Body of pancreas (tissue), 4 donors: ENCODE measurements at regions not wholly inside any gene's neighbourhood (a gene's known extent, or its start where the extent isn't known, plus 50 kb on each side); places are given as distances from the start of the nearest gene placed in this dataset.

Source experiments
- ATAC-seq: fragments of 150-250 bp; one replicate; pipeline ENCODE4 v1.9.1; 2016
- DNase-seq, 4 donors: peaks; one replicate each; pipeline ENCODE4 v3.0.0-alpha.2; 2019
- H3K27ac ChIP-seq, 4 donors: fragments of 200-600 bp; sonication (generic); 1 replicate in 3 of 4; 2 replicates in 1 of 4; pipeline versions ENCODE4 v1.5.1 to v1.6.1; 2016 to 2019; ENCODE audit warnings: mild to moderate bottlenecking in 1 of 4, mixed read lengths in 1 of 4, moderate library complexity in 1 of 4
- H3K27me3 ChIP-seq, 2 donors: fragments of 200-600 bp; sonication (generic); one replicate each; pipeline ENCODE4 v1.6.0; 2016; ENCODE audit warnings: mild to moderate bottlenecking in 1 of 2
- H3K36me3 ChIP-seq, 2 donors: fragments of 200-600 bp; sonication (generic); replicated peaks in 1 of 2; 2 replicates each; pipeline ENCODE4 v1.5.1; 2016; ENCODE audit warnings: low read depth in 2 of 2; ENCODE audit not compliant: insufficient read depth in 1 of 2
- H3K4me1 ChIP-seq: fragments of 200-600 bp; sonication (generic); one replicate; pipeline ENCODE4 v1.6.0; 2016
- H3K4me3 ChIP-seq, 2 donors: fragments of 200-600 bp; sonication (generic); 1 replicate in 1 of 2; 2 replicates in 1 of 2; pipeline ENCODE4 v1.5.1; 2016 to 2019
- H3K9me3 ChIP-seq, 3 donors: fragments of 200-600 bp; sonication (generic); 1 replicate in 2 of 3; 2 replicates in 1 of 3; pipeline ENCODE4 v1.5.1; 2016
- POLR2A ChIP-seq, 3 donors: fragments of 450-650 bp; IDR thresholded peaks; one replicate each; pipeline ENCODE4 v1.6.1; 2016; ENCODE audit warnings: antibody characterized with exemption in 3 of 3, mild to moderate bottlenecking in 2 of 3
- WGBS, 2 donors: methylation state at CpG; one replicate each; pipeline ENCODE4 v1.1.5; 2017; 5-methylcytosine and 5-hydroxymethylcytosine counted together
- intact Hi-C: fragments of 100-400 bp; cut with DNase I; formaldehyde crosslinking; loops from one replicate; pipeline ENCODE4 v1.15.1; 2023
- TF ChIP-seq, protein P1 (sequence below), 7 experiments: fragments of 450-650 bp in 4 of 7; fragments of 200-600 bp in 3 of 7; sonication (generic) in 3 of 7; IDR thresholded peaks; one replicate each; pipeline ENCODE4 v1.5.1; 2016 to 2019; ENCODE audit warnings: antibody characterized with exemption in 7 of 7

GRCh38 chr3:34065901-34066300 is 267.5 kb downstream of the PDCD6IP start:
- WGBS, 2 donors: 37 to 48% methylated on average over 2 of the region's 2 CpGs
- H3K36me3 ChIP-seq: no peaks in the 10 kb centered on the region
- ATAC-seq: no peak
- H3K4me1 ChIP-seq: no peaks in the 10 kb centered on the region
- intact Hi-C loops: no loop called here
- no peak overlapping the region for H3K4me3 ChIP-seq
- TF ChIP-seq, protein P1, sequence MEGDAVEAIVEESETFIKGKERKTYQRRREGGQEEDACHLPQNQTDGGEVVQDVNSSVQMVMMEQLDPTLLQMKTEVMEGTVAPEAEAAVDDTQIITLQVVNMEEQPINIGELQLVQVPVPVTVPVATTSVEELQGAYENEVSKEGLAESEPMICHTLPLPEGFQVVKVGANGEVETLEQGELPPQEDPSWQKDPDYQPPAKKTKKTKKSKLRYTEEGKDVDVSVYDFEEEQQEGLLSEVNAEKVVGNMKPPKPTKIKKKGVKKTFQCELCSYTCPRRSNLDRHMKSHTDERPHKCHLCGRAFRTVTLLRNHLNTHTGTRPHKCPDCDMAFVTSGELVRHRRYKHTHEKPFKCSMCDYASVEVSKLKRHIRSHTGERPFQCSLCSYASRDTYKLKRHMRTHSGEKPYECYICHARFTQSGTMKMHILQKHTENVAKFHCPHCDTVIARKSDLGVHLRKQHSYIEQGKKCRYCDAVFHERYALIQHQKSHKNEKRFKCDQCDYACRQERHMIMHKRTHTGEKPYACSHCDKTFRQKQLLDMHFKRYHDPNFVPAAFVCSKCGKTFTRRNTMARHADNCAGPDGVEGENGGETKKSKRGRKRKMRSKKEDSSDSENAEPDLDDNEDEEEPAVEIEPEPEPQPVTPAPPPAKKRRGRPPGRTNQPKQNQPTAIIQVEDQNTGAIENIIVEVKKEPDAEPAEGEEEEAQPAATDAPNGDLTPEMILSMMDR (IDR thresholded peaks at IDR 0.05): no peak
- no peak for TF ChIP-seq POLR2A (IDR thresholded peaks at IDR 0.05)
- H3K9me3 ChIP-seq: no peaks in the 10 kb centered on the region
- DNase-seq: no peak
- H3K27ac ChIP-seq: no peak overlapping the region
- no peaks in the 10 kb centered on the region for H3K27me3 ChIP-seq

GRCh38 chr3:34066328-34066727 is 267.9 kb downstream of the PDCD6IP start:
- DNase-seq (no peak), ATAC-seq (no peak)
- Histone ChIP-seq H3K27ac (no peak overlapping the region), H3K36me3 (no peaks in the 10 kb centered on the region), H3K27me3 (no peaks in the 10 kb centered on the region), H3K4me3 (no peak overlapping the region), H3K4me1 (no peaks in the 10 kb centered on the region), H3K9me3 (no peaks in the 10 kb centered on the region)
- intact Hi-C loops: no loop called here
- 34 to 40% methylated on average over 2 of the region's 2 CpGs for WGBS, 2 donors
- TF ChIP-seq POLR2A (IDR thresholded peaks at IDR 0.05): no peak
- TF ChIP-seq, protein P1 (IDR thresholded peaks at IDR 0.05): no peak

DNA sequence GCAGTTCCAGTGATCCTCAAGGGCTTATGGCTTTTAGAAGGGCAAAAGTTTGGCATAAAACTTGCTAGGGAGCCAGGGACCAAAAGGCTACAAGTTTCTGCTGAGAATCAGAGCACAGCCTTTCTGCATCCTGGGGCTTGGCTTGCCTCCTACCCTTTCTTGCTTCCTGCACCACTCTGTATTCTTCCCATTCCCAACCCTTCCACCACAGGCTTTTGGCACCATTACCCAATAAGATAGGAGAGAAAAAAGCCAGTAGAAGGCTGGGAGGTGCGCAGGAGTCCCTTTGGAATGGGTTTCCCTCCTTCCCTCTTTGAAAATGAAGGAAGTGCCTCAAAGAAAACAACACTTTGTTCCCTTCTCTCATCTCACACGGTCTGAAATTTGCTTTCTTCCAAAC is 268.6 kb downstream of the PDCD6IP start:
- intact Hi-C loops: no loop called here

GRCh38 chr3:34067536-34068051 is 269.2 kb downstream of the PDCD6IP start:
- DNase-seq (no peak), ATAC-seq (no peak)
- Histone ChIP-seq H3K4me3 (no peak overlapping the region), H3K36me3 (no peaks in the 10 kb centered on the region), H3K27me3 (no peaks in the 10 kb centered on the region), H3K27ac (no peak overlapping the region), H3K9me3 (no peaks in the 10 kb centered on the region), H3K4me1 (no peaks in the 10 kb centered on the region)
- intact Hi-C loops: no loop called here
- no peak for TF ChIP-seq POLR2A (IDR thresholded peaks at IDR 0.05)
- TF ChIP-seq, protein P1 (IDR thresholded peaks at IDR 0.05): no peak
- WGBS, 2 donors: 46 to 57% methylated on average over 5 of the region's 5 CpGs

More for the DNA sequence above, 268.6 kb downstream of the PDCD6IP start:
- Histone ChIP-seq H3K4me3 (no peak overlapping the region), H3K36me3 (no peaks in the 10 kb centered on the region), H3K27me3 (no peaks in the 10 kb centered on the region), H3K4me1 (no peaks in the 10 kb centered on the region), H3K27ac (no peak overlapping the region), H3K9me3 (no peaks in the 10 kb centered on the region)
- DNase-seq: no peak
- 26 to 37% methylated on average over 2 of the region's 2 CpGs for WGBS, 2 donors
- ATAC-seq: no peak
- TF ChIP-seq POLR2A (IDR thresholded peaks at IDR 0.05): no peak
- TF ChIP-seq, protein P1 (IDR thresholded peaks at IDR 0.05): no peak

DNA sequence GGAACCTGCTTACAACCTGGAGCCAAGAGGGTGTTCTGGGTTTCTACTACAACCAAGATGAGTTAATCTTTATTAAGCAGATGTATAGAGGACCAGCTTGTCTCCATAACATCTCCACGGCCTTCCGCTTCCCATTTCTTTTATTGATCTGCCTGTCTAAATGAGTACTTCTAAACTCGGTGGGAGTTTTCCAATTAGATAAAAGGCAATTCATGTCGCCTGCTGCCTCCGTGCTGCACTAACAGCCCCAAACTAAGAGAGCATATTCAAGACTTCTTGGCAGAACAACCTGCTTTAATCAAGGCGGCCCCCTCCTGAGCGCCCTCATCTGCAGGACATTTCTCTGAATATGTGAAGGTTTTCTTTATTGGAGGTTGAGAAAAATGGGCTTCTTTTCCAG is 270.1 kb downstream of the PDCD6IP start:
- DNase-seq (no peak), ATAC-seq (no peak)
- 47% methylated on average over 7 of the region's 7 CpGs for WGBS, 2 donors
- intact Hi-C loops: no loop called here
- TF ChIP-seq, protein P1 (IDR thresholded peaks at IDR 0.05): no peak
- TF ChIP-seq POLR2A (IDR thresholded peaks at IDR 0.05): no peak
- H3K9me3 ChIP-seq: no peaks in the 10 kb centered on the region
- no peak overlapping the region for H3K27ac ChIP-seq
- no peaks in the 10 kb centered on the region for H3K36me3 ChIP-seq
- H3K27me3 ChIP-seq: no peaks in the 10 kb centered on the region
- no peaks in the 10 kb centered on the region for H3K4me1 ChIP-seq
- no peak overlapping the region for H3K4me3 ChIP-seq
